NCI-H2227 (cell line): ENCODE measurements at regions not wholly inside any gene's neighbourhood (a gene's known extent, or its start where the extent isn't known, plus 50 kb on each side); places are given as distances from the start of the nearest gene placed in this dataset.

ENCODE experiments used
- DNase-seq: peaks from one replicate; lab custom pipeline; 2025; ENCODE audit not compliant: unreplicated experiment; lab: John Stamatoyannopoulos, UW

DNA sequence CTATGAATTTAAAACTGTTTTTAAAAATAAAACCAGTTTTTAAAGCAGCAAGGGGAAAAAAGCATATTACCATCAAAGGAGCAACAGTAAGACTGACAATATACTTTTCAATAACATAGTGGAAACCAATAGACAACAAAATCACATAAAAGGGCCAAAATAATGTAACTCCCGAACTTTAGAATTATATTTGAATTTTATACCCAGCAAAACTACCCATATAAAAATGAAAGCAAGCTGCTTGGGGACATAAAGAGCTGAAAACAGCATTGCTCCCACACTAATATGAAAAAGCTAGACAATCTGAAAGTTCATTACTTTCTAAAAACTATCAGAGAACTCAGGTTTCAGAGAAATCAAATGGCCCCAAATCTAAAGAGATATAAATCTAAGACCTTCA is 199.4 kb upstream of the ARID1B start:
- no peak for DNase-seq

DNA sequence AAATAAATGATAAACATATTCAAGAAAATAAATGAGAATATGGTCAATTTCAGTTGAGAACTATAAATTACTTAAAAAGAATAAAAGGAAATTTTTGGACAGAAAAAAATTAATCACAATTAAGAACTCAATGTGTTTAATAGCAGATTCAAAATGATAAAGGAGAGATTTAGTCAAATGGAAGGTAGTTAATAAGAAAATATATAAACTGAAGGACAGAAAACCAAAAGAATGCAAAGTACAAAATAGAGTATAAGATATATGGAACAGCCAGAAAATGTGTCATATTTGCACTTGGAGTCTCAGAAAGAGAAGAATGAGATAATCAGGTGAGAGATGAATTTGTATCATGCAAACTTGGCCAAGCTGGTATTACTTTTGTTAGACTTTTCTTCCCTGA is 201.8 kb upstream of the ARID1B start:
- no peak for DNase-seq

DNA sequence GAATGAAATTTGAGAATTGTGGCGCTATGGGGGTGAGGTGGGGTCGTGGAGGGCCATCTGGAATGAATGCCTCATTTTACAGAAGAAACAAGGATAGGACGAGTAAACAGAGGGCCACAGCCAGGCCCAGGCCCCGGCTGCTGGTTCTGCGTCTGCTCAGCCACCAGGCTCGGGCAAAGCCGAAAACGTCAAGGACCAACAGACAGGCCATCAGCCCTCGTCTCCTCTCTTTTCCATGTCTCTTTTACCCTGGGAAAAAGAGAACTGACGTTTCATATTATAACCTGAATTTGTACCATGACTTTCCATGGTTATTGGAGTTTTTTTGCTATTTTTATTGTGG is 212.4 kb upstream of the ARID1B start:
- no peak for DNase-seq

DNA sequence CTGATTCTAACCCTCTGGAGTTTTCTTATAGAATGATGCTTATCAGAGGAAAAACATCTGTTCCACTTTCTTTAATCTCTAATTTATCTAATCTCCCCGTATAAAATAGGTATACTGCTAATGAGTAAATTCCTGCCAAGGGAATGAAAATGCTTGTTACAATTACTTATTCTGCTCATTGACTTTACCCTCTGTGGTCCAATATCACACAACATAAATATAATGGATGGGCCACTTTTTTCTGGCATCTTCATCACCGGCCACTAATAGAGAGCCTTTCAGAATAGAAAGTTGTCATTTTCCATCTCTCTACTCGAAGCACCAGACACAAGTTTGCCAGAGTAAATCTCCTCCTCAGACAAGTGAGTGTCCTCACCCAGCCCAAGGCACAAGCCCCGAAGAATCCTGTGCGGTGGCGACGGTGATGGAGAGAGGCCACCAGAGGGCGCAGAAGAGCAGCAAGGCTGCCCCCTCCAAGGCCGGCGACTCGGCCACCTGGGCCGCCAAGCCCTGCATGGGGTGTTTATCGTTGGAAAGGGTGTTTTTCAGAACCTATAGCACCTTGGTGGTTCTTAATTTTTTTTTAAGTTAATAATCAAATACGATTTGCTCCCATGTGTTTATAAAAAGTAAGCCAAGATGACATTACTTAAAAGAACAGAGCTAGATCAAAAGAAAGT is 212.9 kb upstream of the ARID1B start:
- peak; percentile 73 for DNase-seq

DNA sequence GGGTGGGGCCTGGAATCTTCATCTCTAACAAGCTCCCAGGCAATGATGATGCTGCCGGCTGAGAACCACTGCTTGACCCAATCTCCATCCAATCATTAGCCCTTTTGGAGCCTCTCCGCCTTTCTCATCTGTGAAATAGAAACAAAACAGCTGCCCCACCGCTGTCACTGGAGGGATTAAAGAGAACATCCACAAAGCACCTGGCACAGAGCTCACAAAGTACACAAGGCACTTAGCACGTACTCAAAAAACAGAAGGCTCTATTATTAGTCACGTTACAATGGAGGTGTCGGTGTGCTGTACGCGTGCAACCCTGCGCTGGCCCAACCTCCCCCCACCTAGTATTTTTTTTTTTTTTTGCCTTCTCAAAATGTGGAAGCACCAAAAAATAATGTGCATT is 213.5 kb upstream of the ARID1B start:
- DNase-seq = peak; percentile 31

DNA sequence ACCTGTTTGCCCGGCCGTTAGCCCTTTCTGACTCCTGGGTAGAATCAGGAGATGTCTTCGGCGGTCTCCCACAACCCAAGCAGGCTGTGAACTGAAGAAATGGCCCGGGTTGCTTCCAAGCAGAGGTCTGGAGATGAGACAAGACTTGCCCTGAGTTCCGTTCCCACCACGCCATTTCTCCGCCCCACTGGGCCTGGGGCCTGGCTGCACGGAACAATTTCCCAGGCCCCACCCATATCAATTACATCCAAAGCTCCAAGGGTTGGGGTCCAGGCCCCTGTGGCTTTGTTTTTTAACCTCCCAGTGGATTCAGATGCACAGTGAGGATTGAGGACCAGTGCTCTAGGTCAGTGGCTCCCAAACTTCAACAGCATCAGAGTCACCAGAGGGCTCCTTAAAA is 214.5 kb upstream of the ARID1B start:
- DNase-seq = no peak

DNA sequence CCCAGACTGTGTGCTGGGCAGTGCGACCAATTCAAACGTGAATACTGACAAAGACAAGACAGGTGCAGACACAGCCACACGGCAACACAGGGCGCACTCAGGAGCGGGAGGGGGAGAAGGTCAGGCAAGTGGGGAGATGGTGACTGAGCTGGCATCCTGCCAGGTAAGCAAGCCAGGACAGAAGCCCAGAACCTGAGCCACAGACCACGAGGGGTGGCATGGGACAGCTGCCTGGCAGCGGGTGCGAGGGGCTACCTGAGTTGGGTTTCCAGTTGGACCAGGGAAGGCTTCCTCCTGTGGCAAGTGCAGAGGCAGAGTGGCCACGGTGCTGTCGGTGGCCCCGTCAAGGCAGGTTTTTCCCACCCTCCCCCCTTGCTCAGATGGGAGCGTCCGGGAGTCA is 215.2 kb upstream of the ARID1B start:
- DNase-seq = no peak

DNA sequence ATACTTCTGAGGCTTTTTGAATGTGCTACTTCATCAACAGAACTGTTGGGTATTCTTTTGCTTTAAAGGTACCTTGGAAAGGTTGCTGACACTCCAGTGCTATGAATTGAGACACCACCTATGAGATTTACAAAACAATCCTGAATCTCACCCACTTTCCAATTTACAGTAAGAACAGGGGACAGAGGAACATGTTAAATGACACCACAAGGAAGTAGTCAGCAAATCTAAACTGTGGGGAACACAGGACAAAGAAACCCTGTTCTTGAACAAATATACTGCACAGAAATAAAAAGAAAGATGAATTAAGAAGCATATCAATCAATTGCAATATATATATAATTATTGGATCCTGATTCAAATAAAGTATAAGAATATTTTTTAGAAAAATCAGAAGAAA is 216.7 kb upstream of the ARID1B start:
- no peak for DNase-seq

DNA sequence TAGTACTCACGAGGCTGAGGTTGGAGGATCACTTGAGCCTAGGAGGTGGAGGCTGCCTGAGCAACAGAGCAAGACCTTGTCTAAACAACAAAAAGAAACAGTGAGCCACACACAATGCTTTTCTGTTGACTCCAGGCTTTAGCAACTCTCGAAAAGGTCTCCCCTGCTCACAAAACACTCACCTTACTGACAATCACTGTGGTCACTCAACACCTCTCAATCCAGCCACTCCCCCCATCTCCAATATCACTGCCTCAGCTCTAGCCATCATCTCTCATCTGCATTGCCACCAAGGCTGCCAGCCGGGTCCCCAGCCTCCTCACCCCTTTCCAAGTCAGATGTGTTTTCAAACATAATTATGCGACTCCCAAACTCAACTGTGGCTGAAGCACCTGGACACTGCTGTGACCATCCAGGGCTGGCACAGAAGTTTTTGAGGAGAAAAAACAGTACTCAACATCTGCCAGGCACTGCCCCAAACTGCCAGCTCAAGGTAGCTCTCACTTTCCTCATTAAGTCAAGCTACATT is 218.0 kb upstream of the ARID1B start:
- DNase-seq = no peak

DNA sequence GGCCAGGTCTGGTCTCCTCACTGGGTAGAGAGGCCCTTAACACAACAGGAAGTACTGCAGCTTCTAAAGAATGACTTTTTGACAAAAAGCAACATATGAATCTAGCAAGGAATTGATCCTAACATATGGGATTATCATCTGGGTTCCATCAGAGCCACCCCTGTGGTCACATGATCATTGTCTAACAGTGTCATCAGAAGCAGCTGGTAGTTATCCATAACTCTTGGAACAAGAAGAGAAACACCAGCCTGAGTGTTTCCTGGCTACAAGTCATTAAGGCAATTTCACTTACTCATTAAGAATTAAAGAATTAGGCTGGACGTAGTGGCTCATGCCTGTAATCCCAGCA is 219.3 kb upstream of the ARID1B start:
- no peak for DNase-seq

DNA sequence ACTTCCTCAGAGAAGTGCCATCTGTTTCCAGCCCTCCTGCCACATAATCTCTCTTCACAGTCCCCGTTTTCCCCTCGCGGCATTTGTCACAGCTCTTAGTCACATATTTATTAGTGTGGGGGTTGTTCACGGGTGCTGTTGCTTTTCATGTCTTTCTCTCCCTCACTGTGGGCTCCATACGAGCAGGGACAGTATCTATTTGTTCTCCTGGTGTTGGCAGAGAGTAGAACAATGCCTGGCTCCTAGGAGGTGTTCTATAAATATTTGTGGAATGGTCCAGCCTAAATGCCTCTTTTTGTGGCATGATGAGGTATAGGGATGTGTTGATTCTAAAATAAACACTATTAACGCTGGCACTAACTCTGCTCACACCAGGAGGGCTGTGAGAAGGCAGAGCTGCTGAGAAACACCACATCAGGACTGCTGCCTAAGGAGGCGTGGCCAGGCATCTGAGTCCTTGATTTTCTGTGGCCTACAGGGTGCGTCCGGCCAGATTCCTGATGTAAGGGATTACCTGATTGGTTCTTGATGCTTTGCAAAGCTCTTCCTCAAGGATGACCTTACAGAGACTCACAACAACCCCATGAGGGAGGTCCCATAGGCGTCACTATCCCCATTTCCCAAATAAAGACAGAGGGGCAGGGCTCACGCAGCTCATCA is 219.8 kb upstream of the ARID1B start:
- peak; percentile 81 for DNase-seq

DNA sequence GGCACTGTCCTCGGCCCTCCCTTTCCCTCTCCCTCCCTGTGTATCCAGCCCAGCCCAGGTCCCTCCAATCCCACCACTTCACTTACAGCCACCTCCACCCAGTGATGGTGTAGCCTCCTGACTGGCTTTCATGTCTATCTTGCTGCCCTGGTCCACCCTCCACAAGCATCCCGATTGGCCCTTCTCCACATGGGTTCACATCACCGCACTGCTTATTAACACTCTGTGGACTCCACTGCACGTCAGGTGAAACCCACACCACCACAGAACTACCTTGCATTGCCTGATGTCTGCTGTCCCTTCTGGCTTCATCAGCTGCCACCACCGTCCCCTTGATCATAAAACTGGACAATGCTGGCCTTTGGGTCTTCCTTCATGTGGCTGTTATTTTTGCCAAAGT is 220.4 kb upstream of the ARID1B start:
- no peak for DNase-seq

DNA sequence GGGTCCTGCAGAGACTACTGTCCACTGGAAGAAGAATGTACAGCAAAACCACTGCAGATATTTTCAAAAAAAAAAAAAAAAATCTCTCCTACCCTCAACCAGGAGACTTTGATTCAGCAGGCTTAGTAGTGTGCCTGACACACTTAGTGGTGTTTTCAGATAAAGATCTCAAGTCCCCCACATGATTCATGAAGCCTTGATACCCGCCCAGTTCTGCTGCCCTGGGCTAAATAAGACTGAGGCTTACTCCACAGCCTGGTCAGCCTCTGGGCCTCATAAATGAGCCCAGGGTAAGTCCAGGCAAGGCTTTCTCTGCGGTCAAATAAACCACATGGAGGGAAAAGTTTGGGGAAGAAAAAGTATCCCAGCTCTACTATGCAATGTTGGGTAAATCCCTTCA is 222.1 kb upstream of the ARID1B start:
- DNase-seq = no peak

DNA sequence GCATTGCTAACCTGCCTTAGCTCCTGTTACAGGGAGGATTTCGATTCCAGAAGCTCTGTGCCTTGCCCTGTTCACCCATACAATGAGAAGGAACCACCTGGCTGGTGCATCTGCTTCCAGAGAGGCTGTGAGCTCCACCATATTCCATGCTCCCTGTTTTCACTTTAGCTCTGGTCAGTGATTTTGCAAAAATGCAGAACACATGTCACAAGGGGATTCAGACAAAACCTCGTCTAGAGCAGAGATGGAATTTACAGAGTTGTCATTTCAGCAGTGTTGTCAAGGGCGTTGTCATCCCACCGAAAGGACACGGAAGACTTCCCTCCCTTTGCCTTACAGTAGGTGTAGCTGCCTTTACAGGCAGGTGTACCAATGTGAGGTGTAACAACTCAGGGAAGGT is 223.0 kb upstream of the ARID1B start:
- DNase-seq = no peak

DNA sequence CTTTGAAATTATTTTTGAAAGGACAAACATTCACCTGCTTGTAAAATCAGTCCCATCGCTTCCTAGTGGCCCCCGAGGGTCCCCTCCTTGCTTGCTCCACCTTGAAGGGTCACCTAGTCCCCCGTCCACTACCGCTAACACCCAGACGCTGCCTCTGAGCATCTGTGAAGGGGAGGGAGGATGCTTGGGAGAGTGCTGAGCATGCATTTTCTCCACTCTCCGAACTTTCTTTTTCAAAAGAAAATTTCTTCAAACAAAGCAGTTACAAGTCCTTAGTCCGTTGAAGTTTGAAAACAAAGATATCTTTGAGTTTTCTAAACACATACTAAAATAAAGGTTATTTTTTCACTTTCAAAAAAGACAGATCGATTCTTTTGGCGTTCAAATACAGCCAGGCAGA is 224.3 kb upstream of the ARID1B start:
- DNase-seq = no peak

DNA sequence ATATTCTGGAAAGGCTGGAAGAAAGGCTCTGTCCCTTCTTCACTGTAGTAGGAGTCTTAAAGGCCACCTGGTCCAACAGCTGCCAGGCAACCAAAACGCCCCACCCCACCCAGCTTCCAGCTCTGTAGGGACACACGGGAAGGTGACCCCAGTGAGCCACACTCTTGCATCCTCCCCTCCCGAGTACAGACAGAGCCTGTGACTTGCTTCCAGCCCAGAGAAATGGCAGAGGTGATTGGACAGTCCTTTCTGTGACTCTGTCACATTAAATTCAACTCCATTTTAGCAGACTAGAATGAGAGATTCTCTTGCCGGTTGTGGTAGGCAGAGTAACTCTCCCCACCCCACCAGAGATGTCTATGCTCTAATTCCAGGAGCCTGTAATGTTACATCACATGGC is 226.2 kb upstream of the ARID1B start:
- DNase-seq = no peak

DNA sequence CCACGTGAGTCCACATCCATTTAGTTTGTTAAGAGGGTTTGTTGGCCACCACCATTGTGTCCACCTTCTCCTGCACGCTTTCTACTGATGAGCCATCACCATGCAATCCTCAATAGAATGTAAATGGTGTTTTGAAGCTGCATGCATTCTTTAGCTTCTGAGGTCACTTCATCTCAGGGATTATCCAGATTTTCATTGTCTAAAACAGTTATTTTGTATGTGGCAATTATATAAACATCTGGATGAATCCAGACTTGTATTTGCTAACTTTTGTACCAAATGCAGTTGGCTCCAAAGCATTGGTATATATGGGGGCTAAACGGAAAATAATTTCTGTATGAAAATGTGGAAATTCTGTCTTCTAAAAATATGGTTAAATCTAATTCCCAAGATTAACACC is 231.2 kb upstream of the ARID1B start:
- no peak for DNase-seq

DNA sequence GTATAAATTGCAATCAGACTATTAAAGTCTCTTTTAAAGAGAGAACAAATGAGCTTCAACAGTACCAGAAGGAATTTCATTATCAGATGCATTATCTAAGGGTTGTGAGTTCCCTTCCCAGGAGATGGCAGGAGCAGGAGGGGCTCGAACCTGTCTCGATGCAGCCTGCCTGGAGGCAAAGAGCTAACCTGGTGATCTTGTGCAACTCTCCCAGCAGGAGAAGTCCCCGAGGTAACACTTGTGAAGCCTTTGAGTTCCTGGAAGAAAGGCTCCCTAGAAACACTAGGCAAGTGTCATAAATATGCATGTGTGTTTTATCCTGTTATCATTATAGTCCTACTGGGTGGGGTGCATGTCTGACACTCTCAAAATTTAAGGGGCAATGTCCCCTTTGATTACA is 232.2 kb upstream of the ARID1B start:
- DNase-seq = no peak

DNA sequence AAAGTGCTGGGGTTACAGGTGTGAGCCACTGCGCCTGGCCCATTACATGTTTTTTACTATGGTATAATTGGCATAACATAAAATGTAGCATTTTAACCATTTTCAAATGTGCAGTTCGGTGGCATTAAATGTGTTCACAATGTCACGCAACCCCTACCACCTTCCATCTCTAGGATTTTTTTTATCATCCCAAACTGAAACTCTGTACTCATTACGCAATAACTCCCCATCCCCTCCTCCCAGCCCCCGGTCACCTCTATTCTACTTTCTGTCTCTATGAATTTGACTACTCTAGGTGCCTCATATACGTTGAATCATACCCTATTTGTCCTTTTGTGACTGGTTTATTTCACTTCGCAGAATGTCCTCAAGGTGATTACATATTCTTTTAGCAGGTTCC is 233.1 kb upstream of the ARID1B start:
- DNase-seq = no peak

DNA sequence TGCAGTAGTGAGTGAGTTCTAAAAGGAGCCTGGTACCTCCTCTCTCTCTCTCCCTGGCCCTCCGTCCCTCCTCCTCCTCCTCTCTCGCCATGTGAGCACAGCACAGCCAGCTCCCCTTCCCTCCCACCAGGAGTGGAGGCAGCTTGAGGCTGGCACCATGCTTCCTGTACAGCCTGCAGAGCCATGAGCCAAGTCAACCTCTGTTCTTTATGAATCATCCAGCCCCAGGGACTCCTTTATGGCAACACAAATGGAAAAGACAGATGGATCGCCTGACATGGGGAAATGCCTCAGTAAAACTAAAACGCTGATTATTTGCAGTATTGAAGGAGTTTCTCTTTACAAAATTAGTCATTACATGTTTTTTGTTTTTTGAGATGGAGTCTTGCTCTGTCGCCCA is 233.7 kb upstream of the ARID1B start:
- DNase-seq = no peak

DNA sequence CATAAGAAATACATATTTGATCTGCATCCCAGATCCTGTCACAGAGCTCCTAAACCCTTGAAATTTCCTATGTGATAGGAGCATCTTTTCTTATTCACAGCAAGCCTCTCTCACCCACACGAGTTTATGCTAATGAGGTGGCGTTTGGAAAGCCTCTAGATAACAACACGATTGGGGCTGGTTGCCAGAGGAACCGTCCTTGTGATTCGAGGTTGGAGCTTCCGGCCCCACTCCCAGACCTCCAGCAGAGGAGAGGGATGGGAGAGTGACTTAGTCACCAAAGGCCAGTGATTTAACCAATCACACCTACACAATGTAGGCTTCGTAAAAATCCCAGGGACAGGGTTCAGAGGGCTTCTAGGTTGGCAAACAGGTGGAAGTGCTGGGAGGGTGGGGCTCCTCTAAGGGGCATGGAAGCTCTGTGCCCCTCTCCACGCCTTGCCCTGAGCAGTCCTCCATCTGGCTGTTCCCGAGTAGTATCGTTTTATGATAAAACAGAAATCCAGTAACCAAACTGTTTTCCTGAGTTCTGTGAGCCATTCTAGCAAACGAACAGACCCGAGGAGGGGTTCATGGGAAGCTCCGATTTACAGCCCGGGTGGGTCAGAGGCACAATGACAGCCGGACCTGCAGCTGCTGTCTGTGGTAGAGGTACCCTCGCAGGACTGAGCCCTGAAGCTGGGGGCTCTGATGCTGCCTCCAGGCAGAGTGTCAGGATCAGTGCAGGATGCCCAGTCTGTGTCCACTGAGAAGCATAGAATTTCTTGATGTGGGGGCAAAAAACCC is 238.1 kb upstream of the ARID1B start:
- no peak for DNase-seq

DNA sequence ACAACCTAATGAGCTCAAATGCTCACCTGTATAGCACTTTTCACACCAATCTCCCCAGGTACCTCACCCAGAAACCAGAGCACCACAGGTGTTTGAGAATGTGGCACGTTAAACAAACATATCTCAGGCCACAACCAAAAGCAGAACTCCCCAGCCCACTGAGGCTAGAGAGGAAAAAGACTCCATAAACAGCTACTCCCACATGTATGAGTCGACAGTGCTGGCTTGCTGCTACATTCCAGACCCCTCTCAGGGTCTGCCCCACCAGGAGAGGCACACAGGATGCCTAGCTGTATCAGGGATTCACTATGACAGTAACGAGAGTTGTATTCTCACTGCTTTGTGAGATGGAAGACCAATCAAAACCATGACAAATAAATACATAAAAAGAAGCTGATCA is 242.6 kb upstream of the ARID1B start:
- DNase-seq = no peak
